Activated T-helper 1 cell treated with anti-CD3 and anti-CD28 coated beads, Interleukin-2, amount 50 U/mL, for 16 hours (primary cell): ENCODE measurements at regions not wholly inside any gene's neighbourhood (a gene's known extent, or its start where the extent isn't known, plus 50 kb on each side); places are given as distances from the start of the nearest gene placed in this dataset.

Experiments used
- DNase-seq, 2 donors: peaks; one replicate each; pipeline ENCODE4 v3.0.0-alpha.2; 2020; ENCODE audit warnings: low read depth in 1 of 2, low spot score in 1 of 2

GRCh38 chr11:115922876-115923275 lies 418.7 kb upstream of the CADM1 start:
- DNase-seq = no peak

- no peak for DNase-seq
Observed at GRCh38 chr11:115921986-115922385, 417.8 kb upstream of the CADM1 start.

- no peak for DNase-seq
Observed at GRCh38 chr11:115921540-115921939, 417.3 kb upstream of the CADM1 start.

GRCh38 chr11:115920841-115921480 lies 416.7 kb upstream of the CADM1 start:
- DNase-seq = no peak

- DNase-seq = no peak
Observed at GRCh38 chr11:115920092-115920461, 415.9 kb upstream of the CADM1 start.

GRCh38 chr11:115919341-115920091 lies 415.3 kb upstream of the CADM1 start:
- DNase-seq = no peak

GRCh38 chr11:115918576-115918975 lies 414.4 kb upstream of the CADM1 start:
- no peak for DNase-seq

- DNase-seq = no peak
Observed at GRCh38 chr11:115916608-115917007, 412.4 kb upstream of the CADM1 start.

GRCh38 chr11:115912484-115912945 lies 408.3 kb upstream of the CADM1 start:
- DNase-seq = no peak

- no peak for DNase-seq
Observed at GRCh38 chr11:115911613-115912346, 407.6 kb upstream of the CADM1 start.

GRCh38 chr11:115910379-115910778 lies 406.2 kb upstream of the CADM1 start:
- no peak for DNase-seq

GRCh38 chr11:115906171-115906570 lies 402.0 kb upstream of the CADM1 start:
- no peak for DNase-seq

- no peak for DNase-seq
Observed at GRCh38 chr11:115905341-115906000, 401.3 kb upstream of the CADM1 start.

- no peak for DNase-seq
Observed at GRCh38 chr11:115903179-115903578, 399.0 kb upstream of the CADM1 start.

GRCh38 chr11:115901069-115901468 lies 396.9 kb upstream of the CADM1 start:
- no peak for DNase-seq

GRCh38 chr11:115900111-115900510 lies 395.9 kb upstream of the CADM1 start:
- DNase-seq = no peak

GRCh38 chr11:115897707-115898106 lies 393.5 kb upstream of the CADM1 start:
- no peak for DNase-seq

- no peak for DNase-seq
Observed at GRCh38 chr11:115896084-115896483, 391.9 kb upstream of the CADM1 start.

GRCh38 chr11:115895594-115895993 lies 391.4 kb upstream of the CADM1 start:
- DNase-seq = no peak

- no peak for DNase-seq
Observed at GRCh38 chr11:115894176-115894575, 390.0 kb upstream of the CADM1 start.

- no peak for DNase-seq
Observed at GRCh38 chr11:115893461-115894099, 389.4 kb upstream of the CADM1 start.
